HepG2 (cell line): ENCODE measurements at regions not wholly inside any gene's neighbourhood (a gene's known extent, or its start where the extent isn't known, plus 50 kb on each side); places are given as distances from the start of the nearest gene placed in this dataset.

ENCODE experiments used
- ATAC-seq: fragments of 200-7000 bp; cut with Tn5 transposase; 3 replicates; pipeline ENCODE4 v1.9.1; 2020; ENCODE audit warnings: mild to moderate bottlenecking, moderate library complexity
- BruUV-seq: library from RNA; stranded (reverse); fragments of 400-500 nt; replicated peaks from 2 replicates; lab custom pipeline; 2021; lab: Mats Ljungman, UMichigan
- CTCF ChIA-PET: fragments of 300-600 bp; formaldehyde crosslinking; extraction: SDS; loops from one replicate; lab custom pipeline; 2021; ENCODE audit warnings: low total read pairs, inconsistent platforms, low intra/inter-chr PET ratio; lab: Yijun Ruan, JAX
- POLR2A ChIA-PET: fragments of 350-600 bp; sonication (Branson Sonifier 250); formaldehyde crosslinking; loops from one replicate; lab custom pipeline; 2020; ENCODE audit warnings: antibody characterized with exemption, inconsistent platforms; lab: Yijun Ruan, JAX
- DNase-seq: peaks from one replicate; pipeline ENCODE4 v3.0.0-alpha.2; 2015; ENCODE audit warnings: low spot score
- FAIRE-seq: peaks from 3 replicates; lab custom pipeline; 2011; peaks lifted over from hg19 to GRCh38; lab: Jason Lieb, UNC
- H2AFZ ChIP-seq: one replicate; pipeline ENCODE4 v1.6.1; 2011; ENCODE audit warnings: low read length, inconsistent platforms
- H3K27ac ChIP-seq: fragments of 300-600 bp; 3 replicates; pipeline ENCODE4 v1.8.0; 2011; ENCODE audit warnings: mixed run types, mild to moderate bottlenecking, mixed read lengths, low read length, inconsistent platforms; ENCODE audit not compliant: insufficient read depth; ENCODE audit errors: extremely low read length
- H3K27me3 ChIP-seq, 2 experiments: fragments of 200-600 bp in 1 of 2; 2 replicates in 1 of 2; 3 replicates in 1 of 2; pipeline versions ENCODE4 v1.6.0 to v1.8.0; 2011; ENCODE audit warnings: low read length in 2 of 2, mild to moderate bottlenecking in 2 of 2, moderate library complexity in 2 of 2, inconsistent platforms in 1 of 2; ENCODE audit not compliant: insufficient read depth in 2 of 2, control insufficient read depth in 1 of 2
- H3K36me3 ChIP-seq, 2 experiments: fragments of 200-600 bp in 1 of 2; replicated peaks in 1 of 2; 2 replicates in 1 of 2; 3 replicates in 1 of 2; pipeline versions ENCODE4 v1.5.1 to v1.8.0; 2011; ENCODE audit warnings: low read length in 2 of 2, inconsistent platforms in 1 of 2; ENCODE audit not compliant: insufficient read depth in 2 of 2, control insufficient read depth in 1 of 2
- H3K4me1 ChIP-seq: 2 replicates; pipeline ENCODE4 v1.5.1; 2012; ENCODE audit warnings: low read length, inconsistent platforms; ENCODE audit not compliant: insufficient read depth
- H3K4me2 ChIP-seq: 2 replicates; pipeline ENCODE4 v1.6.0; 2011; ENCODE audit warnings: low read depth, low read length, inconsistent platforms
- H3K4me3 ChIP-seq, 3 experiments: fragments of 200-600 bp in 1 of 3; sonication (generic), shearing (Covaris generic) in 1 of 3; replicated peaks in 1 of 3; 2 replicates each; pipeline ENCODE4 v1.5.1; 2011 to 2016; ENCODE audit warnings: low read length in 3 of 3, inconsistent platforms in 2 of 3, low read depth in 2 of 3, mild to moderate bottlenecking in 2 of 3, control low read depth in 1 of 3, mixed read lengths in 1 of 3; ENCODE audit not compliant: insufficient read depth in 1 of 3
- H3K79me2 ChIP-seq: one replicate; pipeline ENCODE4 v1.6.1; 2011; ENCODE audit warnings: low read length, inconsistent platforms; ENCODE audit not compliant: insufficient read depth
- H3K9ac ChIP-seq: 2 replicates; pipeline ENCODE4 v1.6.0; 2011; ENCODE audit warnings: mild to moderate bottlenecking, low read depth, low read length, inconsistent platforms; ENCODE audit not compliant: insufficient read depth
- H3K9me3 ChIP-seq: 2 replicates; pipeline ENCODE4 v1.5.1; 2012; ENCODE audit warnings: mild to moderate bottlenecking, low read length
- H4K20me1 ChIP-seq: 2 replicates; pipeline ENCODE4 v1.6.0; 2011; ENCODE audit warnings: inconsistent platforms, mild to moderate bottlenecking, low read length, moderate library complexity; ENCODE audit not compliant: insufficient read depth
- FOXC1 ChIP-seq: sonication (generic); formaldehyde crosslinking; IDR thresholded peaks from 2 replicates; pipeline ENCODE4 v1.8.0; 2022; ENCODE audit warnings: mild to moderate bottlenecking, missing genetic modification reagents, borderline replicate concordance
- HNF4G ChIP-seq, 2 experiments: sonication (generic) in 1 of 2; formaldehyde crosslinking in 1 of 2; IDR thresholded peaks; 2 replicates each; pipeline versions ENCODE4 v1.4.0 to v1.6.1; 2011 to 2020; ENCODE audit warnings: borderline replicate concordance in 2 of 2, low read depth in 2 of 2, mild to moderate bottlenecking in 2 of 2, low read length in 1 of 2, missing genetic modification reagents in 1 of 2, moderate library complexity in 1 of 2
- PREB ChIP-seq: sonication (generic); formaldehyde crosslinking; IDR thresholded peaks from 2 replicates; pipeline ENCODE4 v1.4.0; 2020; ENCODE audit warnings: missing genetic modification reagents
- TEAD2 ChIP-seq: sonication (generic); formaldehyde crosslinking; IDR thresholded peaks from 2 replicates; pipeline ENCODE4 v1.9.0; 2021; ENCODE audit warnings: missing genetic modification reagents
- ZNF33A ChIP-seq: sonication (generic); formaldehyde crosslinking; IDR thresholded peaks from 2 replicates; pipeline ENCODE4 v1.5.1; 2020; ENCODE audit warnings: missing genetic modification reagents, mild to moderate bottlenecking, moderate library complexity, borderline replicate concordance
- ZNF446 ChIP-seq: sonication (generic); formaldehyde crosslinking; IDR thresholded peaks from 2 replicates; pipeline ENCODE4 v1.5.0; 2020; ENCODE audit warnings: mild to moderate bottlenecking, missing genetic modification reagents
- ZNF816 ChIP-seq: sonication (generic); formaldehyde crosslinking; IDR thresholded peaks from 2 replicates; pipeline ENCODE4 v1.8.0; 2022; ENCODE audit warnings: missing genetic modification reagents, mild to moderate bottlenecking, borderline replicate concordance
- WGBS: methylation state at CpG from one replicate; pipeline ENCODE4 v1.1.6; 2017; ENCODE audit warnings: low lambda C conversion rate; 5-methylcytosine and 5-hydroxymethylcytosine counted together
- in situ Hi-C: cut with HindIII; loops from 2 replicates; pipeline ENCODE4 v1.10.0; 2017; ENCODE audit warnings: low pct_unique_long_range_greater_than_20kb; ENCODE audit not compliant: extremely low pct_ligation_motif_present
- intact Hi-C: fragments of 100-400 bp; cut with micrococcal nuclease; formaldehyde crosslinking; loops from one replicate; pipeline ENCODE4 v1.10.0; 2022; ENCODE audit not compliant: unreplicated experiment
- TF ChIP-seq, protein P1 (sequence below): IDR thresholded peaks from 2 replicates; pipeline ENCODE4 v1.6.1; 2012; ENCODE audit warnings: low read depth, low read length, improper control_type of control experiment
- TF ChIP-seq, protein P2 (sequence below): sonication (generic); formaldehyde crosslinking; IDR thresholded peaks from 2 replicates; pipeline ENCODE4 v1.4.0; 2020; ENCODE audit warnings: missing genetic modification reagents
- TF ChIP-seq, protein P3 (sequence below), 2 experiments: fragments of 450-650 bp in 1 of 2; sonication (generic) in 1 of 2; formaldehyde crosslinking; IDR thresholded peaks; 2 replicates each; pipeline versions ENCODE4 v1.5.0 to v1.8.0; 2020 to 2022; ENCODE audit warnings: mild to moderate bottlenecking in 1 of 2, missing genetic modification reagents in 1 of 2

GRCh38 chr3:41102053-41102556, 97.2 kb upstream of the CTNNB1 start (continued):
- TF ChIP-seq, protein P1, sequence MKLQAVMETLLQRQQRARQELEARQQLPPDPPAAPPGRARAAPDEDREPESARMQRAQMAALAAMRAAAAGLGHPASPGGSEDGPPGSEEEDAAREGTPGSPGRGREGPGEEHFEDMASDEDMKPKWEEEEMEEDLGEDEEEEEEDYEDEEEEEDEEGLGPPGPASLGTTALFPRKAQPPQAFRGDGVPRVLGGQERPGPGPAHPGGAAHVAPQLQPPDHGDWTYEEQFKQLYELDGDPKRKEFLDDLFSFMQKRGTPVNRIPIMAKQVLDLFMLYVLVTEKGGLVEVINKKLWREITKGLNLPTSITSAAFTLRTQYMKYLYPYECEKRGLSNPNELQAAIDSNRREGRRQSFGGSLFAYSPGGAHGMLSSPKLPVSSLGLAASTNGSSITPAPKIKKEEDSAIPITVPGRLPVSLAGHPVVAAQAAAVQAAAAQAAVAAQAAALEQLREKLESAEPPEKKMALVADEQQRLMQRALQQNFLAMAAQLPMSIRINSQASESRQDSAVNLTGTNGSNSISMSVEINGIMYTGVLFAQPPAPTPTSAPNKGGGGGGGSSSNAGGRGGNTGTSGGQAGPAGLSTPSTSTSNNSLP: 0 out of 2 replicates have a peak, but pooled peaks have one; percentile 30
- TF ChIP-seq HNF4G (IDR thresholded peaks at IDR 0.05; ENCODE audit: borderline replicate concordance, low read depth, low read length) (peak; percentile 84), HNF4G (CRISPR knock-in tag; IDR thresholded peaks at IDR 0.05; ENCODE audit: borderline replicate concordance, low read depth) (no peak)

DNA sequence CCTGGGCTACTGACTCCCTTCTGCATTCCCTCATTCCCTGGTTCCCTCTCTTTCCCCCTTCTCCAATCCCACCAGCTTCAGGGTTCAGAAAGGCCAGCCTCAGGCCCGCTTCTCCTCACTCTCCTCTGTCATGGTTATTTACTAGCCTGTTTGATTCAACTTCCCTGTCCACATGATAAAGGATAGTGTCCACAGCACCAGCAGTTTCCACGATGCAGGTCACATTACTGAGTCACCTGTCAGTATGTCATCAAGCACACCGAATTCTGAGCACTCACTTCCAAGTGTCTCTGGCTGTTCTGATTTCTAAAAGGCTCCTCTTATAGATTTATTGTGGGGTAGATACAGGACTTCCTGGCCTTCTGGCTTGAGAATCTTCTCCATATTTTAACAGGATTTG, 96.6 kb upstream of the CTNNB1 start:
- H3K27me3 ChIP-seq: peaks cover 0 to 4% of the 10 kb centered on the region in 2 experiments; a peak in 1 of 5 replicates
- DNase-seq (no peak), ATAC-seq (no peak), FAIRE-seq (no peak)
- no peak overlapping the region for H3K4me3 ChIP-seq
- TF ChIP-seq TEAD2 (CRISPR knock-in tag): no peak
- no peak for TF ChIP-seq ZNF33A (CRISPR knock-in tag)
- no peak for TF ChIP-seq ZNF446 (CRISPR knock-in tag)
- no peak for TF ChIP-seq FOXC1 (CRISPR knock-in tag)
- no peak for TF ChIP-seq ZNF816 (CRISPR knock-in tag)
- TF ChIP-seq PREB: no peak
- TF ChIP-seq, protein P2, sequence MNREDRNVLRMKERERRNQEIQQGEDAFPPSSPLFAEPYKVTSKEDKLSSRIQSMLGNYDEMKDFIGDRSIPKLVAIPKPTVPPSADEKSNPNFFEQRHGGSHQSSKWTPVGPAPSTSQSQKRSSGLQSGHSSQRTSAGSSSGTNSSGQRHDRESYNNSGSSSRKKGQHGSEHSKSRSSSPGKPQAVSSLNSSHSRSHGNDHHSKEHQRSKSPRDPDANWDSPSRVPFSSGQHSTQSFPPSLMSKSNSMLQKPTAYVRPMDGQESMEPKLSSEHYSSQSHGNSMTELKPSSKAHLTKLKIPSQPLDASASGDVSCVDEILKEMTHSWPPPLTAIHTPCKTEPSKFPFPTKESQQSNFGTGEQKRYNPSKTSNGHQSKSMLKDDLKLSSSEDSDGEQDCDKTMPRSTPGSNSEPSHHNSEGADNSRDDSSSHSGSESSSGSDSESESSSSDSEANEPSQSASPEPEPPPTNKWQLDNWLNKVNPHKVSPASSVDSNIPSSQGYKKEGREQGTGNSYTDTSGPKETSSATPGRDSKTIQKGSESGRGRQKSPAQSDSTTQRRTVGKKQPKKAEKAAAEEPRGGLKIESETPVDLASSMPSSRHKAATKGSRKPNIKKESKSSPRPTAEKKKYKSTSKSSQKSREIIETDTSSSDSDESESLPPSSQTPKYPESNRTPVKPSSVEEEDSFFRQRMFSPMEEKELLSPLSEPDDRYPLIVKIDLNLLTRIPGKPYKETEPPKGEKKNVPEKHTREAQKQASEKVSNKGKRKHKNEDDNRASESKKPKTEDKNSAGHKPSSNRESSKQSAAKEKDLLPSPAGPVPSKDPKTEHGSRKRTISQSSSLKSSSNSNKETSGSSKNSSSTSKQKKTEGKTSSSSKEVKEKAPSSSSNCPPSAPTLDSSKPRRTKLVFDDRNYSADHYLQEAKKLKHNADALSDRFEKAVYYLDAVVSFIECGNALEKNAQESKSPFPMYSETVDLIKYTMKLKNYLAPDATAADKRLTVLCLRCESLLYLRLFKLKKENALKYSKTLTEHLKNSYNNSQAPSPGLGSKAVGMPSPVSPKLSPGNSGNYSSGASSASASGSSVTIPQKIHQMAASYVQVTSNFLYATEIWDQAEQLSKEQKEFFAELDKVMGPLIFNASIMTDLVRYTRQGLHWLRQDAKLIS (CRISPR knock-in tag): no peak
- TF ChIP-seq, protein P3, sequence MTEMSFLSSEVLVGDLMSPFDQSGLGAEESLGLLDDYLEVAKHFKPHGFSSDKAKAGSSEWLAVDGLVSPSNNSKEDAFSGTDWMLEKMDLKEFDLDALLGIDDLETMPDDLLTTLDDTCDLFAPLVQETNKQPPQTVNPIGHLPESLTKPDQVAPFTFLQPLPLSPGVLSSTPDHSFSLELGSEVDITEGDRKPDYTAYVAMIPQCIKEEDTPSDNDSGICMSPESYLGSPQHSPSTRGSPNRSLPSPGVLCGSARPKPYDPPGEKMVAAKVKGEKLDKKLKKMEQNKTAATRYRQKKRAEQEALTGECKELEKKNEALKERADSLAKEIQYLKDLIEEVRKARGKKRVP (CRISPR knock-in tag; IDR thresholded peaks at IDR 0.05): no peak
- no peak overlapping the region for H2AFZ ChIP-seq
- no peak overlapping the region for H3K4me2 ChIP-seq
- no peak overlapping the region for H3K9ac ChIP-seq
- POLR2A ChIA-PET: no interaction called here
- BruUV-seq: no TSS peak
- in situ Hi-C loops (no loop called here), intact Hi-C loops (loop anchor here (10.0 kb wide), 1 partner anchor 648 kb away; the partner anchor contains the start of gene RPL14)
- H4K20me1 ChIP-seq: no peaks in the 10 kb centered on the region
- H3K4me1 ChIP-seq: peaks cover 38% of the 10 kb centered on the region
- CTCF ChIA-PET: no interaction called here
- WGBS: 3% methylated on average over 3 of the region's 3 CpGs
- H3K9me3 ChIP-seq: no peaks in the 10 kb centered on the region
- no peaks in the 10 kb centered on the region for H3K79me2 ChIP-seq
- no peaks in the 10 kb centered on the region for H3K36me3 ChIP-seq
- H3K27ac ChIP-seq: no peak overlapping the region
